GM12878 (cell line): ENCODE measurements at regions not wholly inside any gene's neighbourhood (a gene's known extent, or its start where the extent isn't known, plus 50 kb on each side); places are given as distances from the start of the nearest gene placed in this dataset.

Experiments
- ATAC-seq: fragments of 200-7000 bp; cut with Tn5 transposase; 3 replicates; pipeline ENCODE4 v1.9.1; 2020; ENCODE audit warnings: mild to moderate bottlenecking, moderate library complexity
- BruUV-seq: library from RNA; stranded (reverse); fragments of 400-500 nt; replicated peaks from 2 replicates; lab custom pipeline; 2021; lab: Mats Ljungman, UMichigan
- CTCF ChIA-PET: fragments of 300-600 bp; sonication (Branson Sonifier 250); formaldehyde crosslinking; extraction: SDS; loops from one replicate; lab custom pipeline; 2021; ENCODE audit warnings: inconsistent platforms; lab: Yijun Ruan, JAX
- POLR2A ChIA-PET: fragments of 350-600 bp; formaldehyde crosslinking; extraction: SDS; loops from one replicate; lab custom pipeline; 2021; ENCODE audit warnings: inconsistent platforms; lab: Charles Lee
- RAD21 ChIA-PET: fragments of 300-600 bp; sonication (Branson Sonifier 250); formaldehyde crosslinking; loops from one replicate; lab custom pipeline; 2023; ENCODE audit warnings: antibody characterized with exemption; ENCODE audit not compliant: unreplicated experiment; lab: Charles Lee
- SMC1A ChIA-PET: fragments of 300-600 bp; sonication (Branson Sonifier 250); formaldehyde crosslinking; loops from one replicate; lab custom pipeline; 2023; ENCODE audit not compliant: unreplicated experiment, uncharacterized antibody; lab: Charles Lee
- DNase-seq: peaks from one replicate; pipeline ENCODE4 v3.0.0-alpha.2; 2011; ENCODE audit warnings: low read depth, low spot score
- FAIRE-seq: peaks from 3 replicates; lab custom pipeline; 2011; peaks lifted over from hg19 to GRCh38; lab: Jason Lieb, UNC
- H2AFZ ChIP-seq: 2 replicates; pipeline ENCODE4 v1.6.0; 2011; ENCODE audit warnings: low read depth, low read length, control low read depth; ENCODE audit not compliant: control insufficient read depth
- H3K27ac ChIP-seq: 2 replicates; pipeline ENCODE4 v1.5.1; 2011; ENCODE audit warnings: control low read depth; ENCODE audit not compliant: control insufficient read depth, insufficient read depth
- H3K27me3 ChIP-seq, 2 experiments: replicated peaks in 1 of 2; 2 replicates each; pipeline versions ENCODE4 v1.6.0 to v1.6.1; 2011; ENCODE audit warnings: low read length in 1 of 2; ENCODE audit not compliant: control insufficient read depth in 2 of 2, insufficient read depth in 2 of 2
- H3K36me3 ChIP-seq, 2 experiments: 2 replicates each; pipeline ENCODE4 v1.5.1; 2011; ENCODE audit warnings: low read length in 1 of 2; ENCODE audit not compliant: control insufficient read depth in 2 of 2, insufficient read depth in 2 of 2
- H3K4me1 ChIP-seq: 2 replicates; pipeline ENCODE4 v1.6.1; 2011; ENCODE audit warnings: mild to moderate bottlenecking, low read length, moderate library complexity, mixed read lengths; ENCODE audit not compliant: control insufficient read depth, insufficient read depth
- H3K4me2 ChIP-seq: 2 replicates; pipeline ENCODE4 v1.6.0; 2011; ENCODE audit warnings: control low read depth; ENCODE audit not compliant: control insufficient read depth, insufficient read depth
- H3K4me3 ChIP-seq: fragments of 200-600 bp; sonication (generic); 2 replicates; pipeline ENCODE4 v1.5.1; 2016
- H3K79me2 ChIP-seq: 2 replicates; pipeline ENCODE4 v1.6.0; 2011; ENCODE audit warnings: low read length; ENCODE audit not compliant: control insufficient read depth, insufficient read depth
- H3K9ac ChIP-seq: 2 replicates; pipeline ENCODE4 v1.8.0; 2011; ENCODE audit warnings: low read length, control low read depth, mixed read lengths; ENCODE audit not compliant: control insufficient read depth, insufficient read depth
- H3K9me3 ChIP-seq: replicated peaks from 3 replicates; pipeline ENCODE4 v1.5.1; 2011; ENCODE audit warnings: mild to moderate bottlenecking, low read length; ENCODE audit not compliant: control insufficient read depth, insufficient read depth
- H4K20me1 ChIP-seq: 2 replicates; pipeline ENCODE4 v1.6.0; 2011; ENCODE audit not compliant: control insufficient read depth, insufficient read depth
- FOS ChIP-seq: IDR thresholded peaks from 3 replicates; pipeline ENCODE4 v1.6.1; 2011; ENCODE audit warnings: borderline replicate concordance; ENCODE audit not compliant: insufficient read length; ENCODE audit errors: extremely low read depth
- JUND ChIP-seq: IDR thresholded peaks from 2 replicates; pipeline ENCODE4 v1.6.1; 2012; ENCODE audit warnings: low read depth, mild to moderate bottlenecking, low read length, improper control_type of control experiment, moderate library complexity
- KLF5 ChIP-seq: fragments of 450-650 bp; IDR thresholded peaks from 2 replicates; pipeline ENCODE4 v1.6.1; 2014; ENCODE audit warnings: mild to moderate bottlenecking; ENCODE audit not compliant: partially characterized antibody
- SIN3A ChIP-seq: IDR thresholded peaks from 2 replicates; pipeline ENCODE4 v1.6.1; 2012; ENCODE audit warnings: low read depth, low read length, improper control_type of control experiment
- WRNIP1 ChIP-seq: IDR thresholded peaks from 2 replicates; pipeline ENCODE4 v1.6.1; 2011; ENCODE audit warnings: low read depth, low read length, improper control_type of control experiment, borderline replicate concordance
- ZBTB4 ChIP-seq: fragments of 450-650 bp; formaldehyde crosslinking; IDR thresholded peaks from 2 replicates; pipeline ENCODE4 v1.4.0; 2022; ENCODE audit warnings: mild to moderate bottlenecking, moderate library complexity
- ZNF384 ChIP-seq: IDR thresholded peaks from 2 replicates; pipeline ENCODE4 v1.6.1; 2012; ENCODE audit warnings: low read depth, mild to moderate bottlenecking, low read length, improper control_type of control experiment, borderline replicate concordance
- ZZZ3 ChIP-seq: IDR thresholded peaks from 2 replicates; pipeline ENCODE4 v1.6.1; 2011; ENCODE audit warnings: low read depth; ENCODE audit not compliant: control insufficient read depth, insufficient read length
- WGBS: methylation state at CpG from one replicate; pipeline ENCODE4 v1.1.6; 2016; ENCODE audit warnings: low lambda C conversion rate; ENCODE audit not compliant: insufficient replicate concordance, insufficient coverage; ENCODE audit errors: missing lambda C conversion rate; 5-methylcytosine and 5-hydroxymethylcytosine counted together
- in situ Hi-C: fragments of 300-500 bp; cut with MboI; formaldehyde crosslinking; loops from 9 replicates; pipeline ENCODE4 v1.14.3; 2018; ENCODE audit warnings: mixed read lengths
- intact Hi-C: fragments of 100-400 bp; cut with micrococcal nuclease; formaldehyde crosslinking; loops from one replicate; pipeline ENCODE4 v1.14.2; 2022; ENCODE audit not compliant: unreplicated experiment
- TF ChIP-seq, protein P1 (sequence below): IDR thresholded peaks from 2 replicates; pipeline ENCODE4 v1.6.1; 2011; ENCODE audit warnings: low read depth, low read length, improper control_type of control experiment, borderline replicate concordance
- TF ChIP-seq, protein P2 (sequence below): fragments of 150-350 bp; IDR thresholded peaks from 2 replicates; pipeline ENCODE4 v1.6.1; 2016; ENCODE audit warnings: low read depth, low read length
- TF ChIP-seq, protein P3 (sequence below): fragments of 450-650 bp; IDR thresholded peaks from 2 replicates; pipeline ENCODE4 v1.6.1; 2017; ENCODE audit warnings: mild to moderate bottlenecking

DNA sequence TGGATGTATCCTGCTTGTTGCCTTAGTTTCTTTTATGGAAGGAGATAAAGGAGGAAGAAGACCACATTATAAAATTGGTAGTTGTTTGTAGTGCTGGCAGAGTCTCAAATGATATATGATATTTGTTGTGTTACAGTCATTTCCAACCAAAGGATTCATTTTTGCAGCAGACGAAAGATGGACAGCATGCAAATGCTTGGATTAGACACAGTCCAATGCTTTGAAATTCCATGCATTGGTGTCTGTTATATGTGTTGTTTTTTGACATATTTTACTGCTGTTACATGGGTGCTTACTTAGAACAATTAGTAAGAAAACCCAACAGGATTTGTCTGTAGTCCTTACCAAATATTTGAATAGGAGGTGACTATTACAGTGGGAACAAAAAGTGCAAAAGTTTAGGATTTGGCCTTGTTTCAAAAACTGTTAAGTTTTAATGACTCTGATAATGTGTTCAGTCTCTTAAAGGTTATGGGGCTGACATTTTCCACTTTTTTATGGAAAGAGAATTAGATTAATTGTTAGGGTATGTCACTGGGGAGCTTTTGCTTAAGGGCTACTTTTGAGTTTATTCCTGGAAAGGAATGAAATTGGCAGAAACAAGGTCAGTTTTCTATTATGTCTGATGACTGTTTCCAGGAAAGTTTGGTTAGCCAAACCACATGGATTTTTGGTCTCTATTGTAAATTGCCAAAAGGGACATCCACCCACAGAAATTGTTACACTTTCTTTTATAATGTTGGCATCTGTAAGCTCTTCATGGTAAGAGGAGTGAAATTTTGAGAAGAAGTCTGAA is 229.4 kb upstream of the MMADHC start:
- intact Hi-C loops (no loop called here), in situ Hi-C loops (no loop called here)
- DNase-seq (no peak), ATAC-seq (no peak), FAIRE-seq (no peak)
- ChIA-PET CTCF (no interaction called here), POLR2A (no interaction called here), SMC1A (interaction anchor here (0.9 kb wide), 1 partner anchor 8 kb away, joined by 3 read pairs; no protein-coding TSS in a partner anchor), RAD21 (no interaction called here)
- no peak overlapping the region for H3K4me2 ChIP-seq
- WGBS: 0% methylated on average over 1 of the region's 1 CpG
- no peak overlapping the region for H3K9ac ChIP-seq
- H3K4me1 ChIP-seq: no peaks in the 10 kb centered on the region
- no TSS peak for BruUV-seq
- no peaks in the 10 kb centered on the region for H3K9me3 ChIP-seq
- no peaks in the 10 kb centered on the region for H4K20me1 ChIP-seq
- no peak for TF ChIP-seq WRNIP1
- no peak for TF ChIP-seq KLF5
- TF ChIP-seq, protein P1, sequence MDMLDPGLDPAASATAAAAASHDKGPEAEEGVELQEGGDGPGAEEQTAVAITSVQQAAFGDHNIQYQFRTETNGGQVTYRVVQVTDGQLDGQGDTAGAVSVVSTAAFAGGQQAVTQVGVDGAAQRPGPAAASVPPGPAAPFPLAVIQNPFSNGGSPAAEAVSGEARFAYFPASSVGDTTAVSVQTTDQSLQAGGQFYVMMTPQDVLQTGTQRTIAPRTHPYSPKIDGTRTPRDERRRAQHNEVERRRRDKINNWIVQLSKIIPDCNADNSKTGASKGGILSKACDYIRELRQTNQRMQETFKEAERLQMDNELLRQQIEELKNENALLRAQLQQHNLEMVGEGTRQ: no peak
- no peak for TF ChIP-seq ZZZ3
- TF ChIP-seq, protein P2, sequence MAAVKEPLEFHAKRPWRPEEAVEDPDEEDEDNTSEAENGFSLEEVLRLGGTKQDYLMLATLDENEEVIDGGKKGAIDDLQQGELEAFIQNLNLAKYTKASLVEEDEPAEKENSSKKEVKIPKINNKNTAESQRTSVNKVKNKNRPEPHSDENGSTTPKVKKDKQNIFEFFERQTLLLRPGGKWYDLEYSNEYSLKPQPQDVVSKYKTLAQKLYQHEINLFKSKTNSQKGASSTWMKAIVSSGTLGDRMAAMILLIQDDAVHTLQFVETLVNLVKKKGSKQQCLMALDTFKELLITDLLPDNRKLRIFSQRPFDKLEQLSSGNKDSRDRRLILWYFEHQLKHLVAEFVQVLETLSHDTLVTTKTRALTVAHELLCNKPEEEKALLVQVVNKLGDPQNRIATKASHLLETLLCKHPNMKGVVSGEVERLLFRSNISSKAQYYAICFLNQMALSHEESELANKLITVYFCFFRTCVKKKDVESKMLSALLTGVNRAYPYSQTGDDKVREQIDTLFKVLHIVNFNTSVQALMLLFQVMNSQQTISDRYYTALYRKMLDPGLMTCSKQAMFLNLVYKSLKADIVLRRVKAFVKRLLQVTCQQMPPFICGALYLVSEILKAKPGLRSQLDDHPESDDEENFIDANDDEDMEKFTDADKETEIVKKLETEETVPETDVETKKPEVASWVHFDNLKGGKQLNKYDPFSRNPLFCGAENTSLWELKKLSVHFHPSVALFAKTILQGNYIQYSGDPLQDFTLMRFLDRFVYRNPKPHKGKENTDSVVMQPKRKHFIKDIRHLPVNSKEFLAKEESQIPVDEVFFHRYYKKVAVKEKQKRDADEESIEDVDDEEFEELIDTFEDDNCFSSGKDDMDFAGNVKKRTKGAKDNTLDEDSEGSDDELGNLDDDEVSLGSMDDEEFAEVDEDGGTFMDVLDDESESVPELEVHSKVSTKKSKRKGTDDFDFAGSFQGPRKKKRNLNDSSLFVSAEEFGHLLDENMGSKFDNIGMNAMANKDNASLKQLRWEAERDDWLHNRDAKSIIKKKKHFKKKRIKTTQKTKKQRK: no peak
- no peak for TF ChIP-seq SIN3A
- no peak for TF ChIP-seq ZNF384
- no peak for TF ChIP-seq JUND
- TF ChIP-seq FOS: no peak
- TF ChIP-seq, protein P3, sequence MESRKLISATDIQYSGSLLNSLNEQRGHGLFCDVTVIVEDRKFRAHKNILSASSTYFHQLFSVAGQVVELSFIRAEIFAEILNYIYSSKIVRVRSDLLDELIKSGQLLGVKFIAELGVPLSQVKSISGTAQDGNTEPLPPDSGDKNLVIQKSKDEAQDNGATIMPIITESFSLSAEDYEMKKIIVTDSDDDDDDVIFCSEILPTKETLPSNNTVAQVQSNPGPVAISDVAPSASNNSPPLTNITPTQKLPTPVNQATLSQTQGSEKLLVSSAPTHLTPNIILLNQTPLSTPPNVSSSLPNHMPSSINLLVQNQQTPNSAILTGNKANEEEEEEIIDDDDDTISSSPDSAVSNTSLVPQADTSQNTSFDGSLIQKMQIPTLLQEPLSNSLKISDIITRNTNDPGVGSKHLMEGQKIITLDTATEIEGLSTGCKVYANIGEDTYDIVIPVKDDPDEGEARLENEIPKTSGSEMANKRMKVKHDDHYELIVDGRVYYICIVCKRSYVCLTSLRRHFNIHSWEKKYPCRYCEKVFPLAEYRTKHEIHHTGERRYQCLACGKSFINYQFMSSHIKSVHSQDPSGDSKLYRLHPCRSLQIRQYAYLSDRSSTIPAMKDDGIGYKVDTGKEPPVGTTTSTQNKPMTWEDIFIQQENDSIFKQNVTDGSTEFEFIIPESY: no peak
- TF ChIP-seq ZBTB4 (CRISPR knock-in tag): no peak
- H2AFZ ChIP-seq: no peak overlapping the region
- H3K36me3 ChIP-seq: no peaks in the 10 kb centered on the region
- H3K27ac ChIP-seq: no peak overlapping the region
- no peak overlapping the region for H3K4me3 ChIP-seq
- no peaks in the 10 kb centered on the region for H3K27me3 ChIP-seq
- H3K79me2 ChIP-seq: no peaks in the 10 kb centered on the region
